Pancreas (tissue), 10 donors: ENCODE measurements at regions not wholly inside any gene's neighbourhood (a gene's known extent, or its start where the extent isn't known, plus 50 kb on each side); places are given as distances from the start of the nearest gene placed in this dataset.

Experiments
- ATAC-seq, 4 donors: fragments of 200-7000 bp; cut with Tn5 transposase; one replicate each; pipeline versions ENCODE4 v1.8.0 to v1.9.1; 2020; ENCODE audit warnings: mild to moderate bottlenecking in 4 of 4, moderate library complexity in 4 of 4
- DNase-seq, 6 donors: peaks; one replicate each; pipeline ENCODE4 v3.0.0-alpha.2; 2020
- FAIRE-seq: peaks from 2 replicates; lab custom pipeline; 2012; peaks lifted over from hg19 to GRCh38; lab: Jason Lieb, UNC
- H3K27ac ChIP-seq, 4 donors: fragments of 200-600 bp; sonication (generic); 1 replicate in 3 of 4; 2 replicates in 1 of 4; pipeline versions ENCODE4 v1.5.0 to v1.8.0; 2020
- H3K27me3 ChIP-seq, 4 donors: fragments of 200-600 bp; one replicate each; pipeline ENCODE4 v1.8.0; 2021
- H3K36me3 ChIP-seq, 3 donors: fragments of 200-600 bp; sonication (generic) in 1 of 3; one replicate each; pipeline versions ENCODE4 v1.5.0 to v1.8.0; 2020 to 2021
- H3K4me1 ChIP-seq, 3 donors: fragments of 200-600 bp; one replicate each; pipeline ENCODE4 v1.8.0; 2021
- H3K4me3 ChIP-seq, 4 donors: fragments of 200-600 bp; sonication (generic) in 2 of 4; one replicate each; pipeline versions ENCODE4 v1.5.0 to v1.8.0; 2020 to 2021
- H3K9me3 ChIP-seq, 4 donors: fragments of 200-600 bp; one replicate each; pipeline ENCODE4 v1.8.0; 2021
- CTCF ChIP-seq, 4 donors: fragments of 200-600 bp; sonication (generic) in 3 of 4; IDR thresholded peaks; one replicate each; pipeline versions ENCODE4 v1.5.0 to v1.8.0; 2021; ENCODE audit warnings: antibody characterized with exemption in 4 of 4
- WGBS, 2 donors: extraction: QIAGEN DNeasy Blood & Tissue Kit; methylation state at CpG; one replicate each; pipeline ENCODE4 v1.1.7; 2013; 5-methylcytosine and 5-hydroxymethylcytosine counted together
- intact Hi-C, 3 donors: fragments of 100-400 bp; cut with DNase I; formaldehyde crosslinking; loops; one replicate each; pipeline versions ENCODE4 v1.11.1 to v1.14.2; 2022
- donor health status: healthy with polysubstance abuse.
- donor health status: DM: no; HTN: no; CAD: no; lungs with moderate emphysema.
- donor health status: DM: no; HTN: no; CAD: no.
- donor health status: control.
- donor health status: control.
- donor health status: Bipolar disorder and iron deficiency.
- donor health status: DM: yes; HTN: yes; CAD: no.
- donor health status: DM: no; HTN: no; CAD: no.
- donor health status: DM: no; HTN: no; CAD: no.
- donor health status: DM: yes; HTN: yes; CAD: no.

- FAIRE-seq (no peak), DNase-seq (no peak), ATAC-seq (no peak)
- Histone ChIP-seq H3K9me3 (no peaks in the 10 kb centered on the region), H3K4me3 (no peak overlapping the region), H3K36me3 (no peaks in the 10 kb centered on the region), H3K27ac (no peak overlapping the region), H3K4me1 (no peaks in the 10 kb centered on the region), H3K27me3 (no peaks in the 10 kb centered on the region)
- 52 to 58% methylated on average over 2 of the region's 2 CpGs for WGBS, 2 donors
- intact Hi-C loops: no loop called here
- no peak for TF ChIP-seq CTCF (IDR thresholded peaks at IDR 0.05)
Measured at GRCh38 chr9:13597004-13597403, 317.5 kb upstream of the MPDZ start.

GRCh38 chr9:13596383-13596970 is 317.0 kb upstream of the MPDZ start:
- ATAC-seq (no peak), DNase-seq (no peak), FAIRE-seq (no peak)
- Histone ChIP-seq H3K4me3 (no peak overlapping the region), H3K9me3 (no peaks in the 10 kb centered on the region), H3K4me1 (no peaks in the 10 kb centered on the region), H3K27ac (no peak overlapping the region), H3K27me3 (no peaks in the 10 kb centered on the region), H3K36me3 (no peaks in the 10 kb centered on the region)
- WGBS, 2 donors: 68 to 78% methylated on average over 4 of the region's 4 CpGs
- intact Hi-C loops: no loop called here
- TF ChIP-seq CTCF (IDR thresholded peaks at IDR 0.05): no peak

GRCh38 chr9:13590996-13591395 is 311.5 kb upstream of the MPDZ start:
- Histone ChIP-seq H3K27ac (no peak overlapping the region), H3K36me3 (no peaks in the 10 kb centered on the region), H3K4me1 (no peaks in the 10 kb centered on the region), H3K9me3 (no peaks in the 10 kb centered on the region), H3K27me3 (no peaks in the 10 kb centered on the region), H3K4me3 (no peak overlapping the region)
- FAIRE-seq: no peak
- ATAC-seq: no peak
- intact Hi-C loops: no loop called here
- no peak for DNase-seq
- 49 to 61% methylated on average over 1 of the region's 1 CpG for WGBS, 2 donors
- no peak for TF ChIP-seq CTCF (IDR thresholded peaks at IDR 0.05)

- intact Hi-C loops: no loop called here
- no peak overlapping the region for H3K27ac ChIP-seq
Measured at GRCh38 chr9:13589034-13589737, 309.7 kb upstream of the MPDZ start.

More at GRCh38 chr9:13589034-13589737, 309.7 kb upstream of the MPDZ start:
- 36 to 49% methylated on average over 2 of the region's 2 CpGs for WGBS, 2 donors
- no peak for TF ChIP-seq CTCF (IDR thresholded peaks at IDR 0.05)
- DNase-seq (no peak), FAIRE-seq (no peak), ATAC-seq (no peak)
- Histone ChIP-seq H3K9me3 (no peaks in the 10 kb centered on the region), H3K36me3 (no peaks in the 10 kb centered on the region), H3K4me3 (no peak overlapping the region), H3K27me3 (no peaks in the 10 kb centered on the region), H3K4me1 (no peaks in the 10 kb centered on the region)
